Neural cell (in vitro differentiated cells): ENCODE measurements at regions not wholly inside any gene's neighbourhood (a gene's known extent, or its start where the extent isn't known, plus 50 kb on each side); places are given as distances from the start of the nearest gene placed in this dataset.

ENCODE experiments used
- H2AFZ ChIP-seq: fragments of 200-600, 300-800 bp; sonication (generic), shearing (Covaris generic); 2 replicates; pipeline ENCODE4 v1.6.0; 2014; ENCODE audit warnings: low read depth, mild to moderate bottlenecking, antibody characterized with exemption, low read length, moderate library complexity
- H3F3A ChIP-seq: fragments of 200-600 bp; shearing (Covaris generic); 2 replicates; pipeline ENCODE4 v1.6.1; 2016; ENCODE audit warnings: mild to moderate bottlenecking, moderate library complexity, mixed read lengths, antibody characterized with exemption, low read length; ENCODE audit not compliant: insufficient read depth, poor library complexity, severe bottlenecking
- H3K27ac ChIP-seq: fragments of 200-600, 300-800 bp; sonication (generic), shearing (Covaris generic); 2 replicates; pipeline ENCODE4 v1.5.1; 2014; ENCODE audit warnings: mild to moderate bottlenecking, low read length, moderate library complexity
- H3K27me3 ChIP-seq: fragments of 300-800, 200-600 bp; sonication (generic), shearing (Covaris generic); 2 replicates; pipeline ENCODE4 v1.6.0; 2014; ENCODE audit warnings: mild to moderate bottlenecking, low read depth, low read length, moderate library complexity; ENCODE audit not compliant: insufficient read depth
- H3K36me3 ChIP-seq: fragments of 300-800, 200-600 bp; sonication (generic), shearing (Covaris generic); 2 replicates; pipeline ENCODE4 v1.5.1; 2014; ENCODE audit warnings: mild to moderate bottlenecking, antibody characterized with exemption, low read length, moderate library complexity; ENCODE audit not compliant: insufficient read depth
- H3K4me2 ChIP-seq: fragments of 300-800, 200-600 bp; sonication (generic), shearing (Covaris generic); 2 replicates; pipeline ENCODE4 v1.6.0; 2014; ENCODE audit warnings: mild to moderate bottlenecking, low read length
- H3K4me3 ChIP-seq: fragments of 300-800, 200-600 bp; sonication (generic), shearing (Covaris generic); 2 replicates; pipeline ENCODE4 v1.5.1; 2014; ENCODE audit warnings: mild to moderate bottlenecking, low read length, moderate library complexity
- H3K79me2 ChIP-seq: fragments of 200-600 bp; shearing (Covaris generic); replicated peaks from 2 replicates; pipeline ENCODE4 v1.6.0; 2014; ENCODE audit warnings: mild to moderate bottlenecking, low read length, moderate library complexity; ENCODE audit not compliant: insufficient read depth
- H3K9ac ChIP-seq: fragments of 300-800, 200-600 bp; sonication (generic), shearing (Covaris generic); 2 replicates; pipeline ENCODE4 v1.6.1; 2016; ENCODE audit warnings: mild to moderate bottlenecking, low read length, mixed read lengths
- H3K9me2 ChIP-seq: fragments of 200-600 bp; shearing (Covaris generic); 2 replicates; pipeline ENCODE4 v1.6.1; 2016; ENCODE audit warnings: mild to moderate bottlenecking, low read length, mixed read lengths; ENCODE audit not compliant: insufficient read depth
- H3K9me3 ChIP-seq: fragments of 200-600, 300-800 bp; sonication (generic), shearing (Covaris generic); 2 replicates; pipeline ENCODE4 v1.6.1; 2016; ENCODE audit warnings: mild to moderate bottlenecking, mixed run types, low read length, moderate library complexity, mixed read lengths
- H4K20me1 ChIP-seq: fragments of 200-600 bp; shearing (Covaris generic); 2 replicates; pipeline ENCODE4 v1.6.1; 2016; ENCODE audit warnings: mild to moderate bottlenecking, mixed run types; ENCODE audit not compliant: insufficient read depth
- CTCF ChIP-seq: fragments of 450-650 bp; IDR thresholded peaks from 2 replicates; pipeline ENCODE4 v1.5.1; 2014; ENCODE audit warnings: antibody characterized with exemption, mild to moderate bottlenecking, moderate library complexity; ENCODE audit not compliant: poor library complexity, severe bottlenecking
- EP300 ChIP-seq: fragments of 450-650 bp; conservative IDR thresholded peaks from 2 replicates; pipeline ENCODE4 v1.6.1; 2014; ENCODE audit warnings: antibody characterized with exemption, mild to moderate bottlenecking, moderate library complexity; ENCODE audit not compliant: poor library complexity, severe bottlenecking
- EZH2 ChIP-seq: fragments of 200-600, 300-800 bp; shearing (Covaris generic), sonication (generic); IDR thresholded peaks from 2 replicates; pipeline ENCODE4 v1.6.1; 2014; ENCODE audit warnings: antibody characterized with exemption, low read length, borderline replicate concordance, mild to moderate bottlenecking; ENCODE audit not compliant: insufficient read depth, poor library complexity, severe bottlenecking
- MXI1 ChIP-seq: fragments of 450-650 bp; conservative IDR thresholded peaks from 2 replicates; pipeline ENCODE4 v1.6.1; 2014; ENCODE audit warnings: antibody characterized with exemption, mild to moderate bottlenecking; ENCODE audit not compliant: poor library complexity, severe bottlenecking
- POLR2AphosphoS5 ChIP-seq: IDR thresholded peaks from 2 replicates; pipeline ENCODE4 v1.6.1; 2012
- RAD21 ChIP-seq: fragments of 450-650 bp; conservative IDR thresholded peaks from 2 replicates; pipeline ENCODE4 v1.6.1; 2014; ENCODE audit warnings: antibody characterized with exemption, mild to moderate bottlenecking, moderate library complexity
- REST ChIP-seq: IDR thresholded peaks from 2 replicates; pipeline ENCODE4 v1.6.1; 2012; ENCODE audit warnings: borderline replicate concordance
- SMC3 ChIP-seq: fragments of 450-650 bp; conservative IDR thresholded peaks from 2 replicates; pipeline ENCODE4 v1.6.1; 2014; ENCODE audit warnings: antibody characterized with exemption, mild to moderate bottlenecking, moderate library complexity; ENCODE audit not compliant: poor library complexity
- TAF1 ChIP-seq: IDR thresholded peaks from 2 replicates; pipeline ENCODE4 v1.6.1; 2012; ENCODE audit warnings: low read depth

- H3K79me2 ChIP-seq, result no peaks in the 10 kb centered on the region
These were observed 267.7 kb downstream of the CHL1 start for GRCh38 chr3:464255-464654.

GRCh38 chr3:468172-468571 is 271.6 kb downstream of the CHL1 start:
- H3K27me3 ChIP-seq, result no peaks in the 10 kb centered on the region
- H3K36me3 ChIP-seq, result no peaks in the 10 kb centered on the region
- H3K4me3 ChIP-seq, result no peak overlapping the region
- no peak overlapping the region for H3K9ac ChIP-seq
- no peaks in the 10 kb centered on the region for H3K79me2 ChIP-seq
- H2AFZ ChIP-seq, result no peak overlapping the region
- no peaks in the 10 kb centered on the region for H3K9me3 ChIP-seq
- H3K9me2 ChIP-seq, result no peaks in the 10 kb centered on the region
- no peaks in the 10 kb centered on the region for H4K20me1 ChIP-seq
- TF ChIP-seq EP300 (no peak), CTCF (peak; percentile 59), SMC3 (peak; percentile 56), RAD21 (peak; percentile 60)
- H3F3A ChIP-seq, result no peaks in the 10 kb centered on the region
- H3K27ac ChIP-seq, result no peak overlapping the region
- no peak overlapping the region for H3K4me2 ChIP-seq

More at GRCh38 chr3:464255-464654, 267.7 kb downstream of the CHL1 start:
- H2AFZ ChIP-seq, result no peak overlapping the region
- H3K36me3 ChIP-seq, result no peaks in the 10 kb centered on the region
- H3K4me3 ChIP-seq, result no peak overlapping the region
- no peak overlapping the region for H3K9ac ChIP-seq
- no peaks in the 10 kb centered on the region for H3K27me3 ChIP-seq
- no peaks in the 10 kb centered on the region for H3K9me2 ChIP-seq
- H3K27ac ChIP-seq, result no peak overlapping the region
- no peaks in the 10 kb centered on the region for H4K20me1 ChIP-seq
- H3K9me3 ChIP-seq, result no peaks in the 10 kb centered on the region
- H3K4me2 ChIP-seq, result no peak overlapping the region
- peaks cover 3% of the 10 kb centered on the region for H3F3A ChIP-seq
- TF ChIP-seq SMC3 (no peak), POLR2AphosphoS5 (no peak), TAF1 (no peak), REST (no peak), MXI1 (no peak), EZH2 (no peak), EP300 (no peak), CTCF (no peak), RAD21 (no peak)
